ENCODE measurements at regions not wholly inside any gene's neighbourhood (a gene's known extent, or its start where the extent isn't known, plus 50 kb on each side); places are given as distances from the start of the nearest gene placed in this dataset.
A peak's percentile ranks its signal among the peaks of the same experiment; 100 is the strongest.

GRCh38 chr14:101040538-101041442 lies 137.3 kb upstream of the RTL1 start (continued):
- TF ChIP-seq THAP9 (CRISPR knock-in tag; IDR thresholded peaks at IDR 0.05; ENCODE audit: borderline replicate concordance) (no peak), FOXA3 (CRISPR knock-in tag; IDR thresholded peaks at IDR 0.05) (peak; percentile 98), ATF7-NPFF (CRISPR knock-in tag; IDR thresholded peaks at IDR 0.05; ENCODE audit: low read depth) (no peak), NR2F2 (IDR thresholded peaks at IDR 0.05; ENCODE audit: borderline replicate concordance, low read depth) (peak; percentile 74; the same call in 1 of the 2 replicates), CENPX (CRISPR knock-in tag; IDR thresholded peaks at IDR 0.05) (no peak), ZNF776 (CRISPR knock-in tag; IDR thresholded peaks at IDR 0.05) (no peak), ZSCAN20 (CRISPR knock-in tag; IDR thresholded peaks at IDR 0.05; ENCODE audit: borderline replicate concordance) (no peak), HMG20A (CRISPR knock-in tag; IDR thresholded peaks at IDR 0.05; ENCODE audit: borderline replicate concordance) (peak; percentile 98), ZBTB44 (CRISPR knock-in tag; IDR thresholded peaks at IDR 0.05) (no peak), E2F1 (CRISPR knock-in tag; IDR thresholded peaks at IDR 0.05) (no peak), GFI1 (CRISPR knock-in tag; IDR thresholded peaks at IDR 0.05; ENCODE audit: borderline replicate concordance) (peak; percentile 67; the same call in 1 of the 2 replicates), MATR3 (CRISPR knock-in tag; IDR thresholded peaks at IDR 0.05) (no peak), PHB2 (IDR thresholded peaks at IDR 0.05; ENCODE audit: partially characterized antibody) (no peak), ESRRA (CRISPR knock-in tag; IDR thresholded peaks at IDR 0.05; ENCODE audit: low read depth) (peak; percentile 51; the same call in 1 of the 2 replicates), ELF3 (CRISPR knock-in tag; IDR thresholded peaks at IDR 0.05) (peak; percentile 38; the same call in 1 of the 2 replicates), POLR2A (IDR thresholded peaks at IDR 0.05; ENCODE audit: insufficient read depth in 1 of 2, low read depth in 2 of 2, low read length in 2 of 2) (no peak), ZFAT (CRISPR knock-in tag; conservative IDR thresholded peaks at IDR 0.05) (no peak), ZFP90 (CRISPR knock-in tag; IDR thresholded peaks at IDR 0.05; ENCODE audit: borderline replicate concordance) (no peak), ELK4 (CRISPR knock-in tag; IDR thresholded peaks at IDR 0.05; ENCODE audit: borderline replicate concordance) (no peak), HDAC1 (CRISPR knock-in tag; IDR thresholded peaks at IDR 0.05) (peak; percentile 75), TFAP4 (IDR thresholded peaks at IDR 0.05; ENCODE audit: borderline replicate concordance, low read depth) (no peak; the same call in 1 of the 2 replicates), GTF2F1 (IDR thresholded peaks at IDR 0.05; ENCODE audit: low read length) (no peak), LCORL (IDR thresholded peaks at IDR 0.05) (no peak), LCORL (CRISPR knock-in tag; IDR thresholded peaks at IDR 0.05) (peak; percentile 40; the same call in 1 of the 2 replicates)
